ENCODE measurements at regions not wholly inside any gene's neighbourhood (a gene's known extent, or its start where the extent isn't known, plus 50 kb on each side); places are given as distances from the start of the nearest gene placed in this dataset.

DNA sequence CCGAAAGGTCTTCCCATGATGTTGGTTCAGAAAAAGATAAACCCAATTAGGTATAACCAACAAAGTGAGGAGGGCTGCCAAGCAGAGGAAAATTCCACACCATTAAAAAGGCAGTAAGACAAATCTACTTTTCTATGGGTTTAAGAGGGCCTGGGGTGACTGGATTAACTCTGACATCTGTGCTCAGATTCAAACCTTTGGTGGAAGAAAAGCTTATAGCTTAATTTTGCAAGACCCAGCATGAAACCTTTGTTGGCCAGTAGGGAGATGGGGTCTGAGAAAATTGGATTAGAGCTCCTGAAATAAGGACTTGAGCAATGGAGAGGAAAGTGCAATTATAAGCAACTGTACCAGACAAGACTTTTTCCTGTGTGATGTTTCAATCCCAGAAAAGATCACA, 104.2 kb downstream of the KDR start:
- no peaks in the 10 kb centered on the region for H3K36me3 ChIP-seq (ENCODE audit: insufficient read depth, low read length)
- no peak for DNase-seq
- H2AFZ ChIP-seq (ENCODE audit: low read depth, low read length), result no peak overlapping the region
- no peaks in the 10 kb centered on the region for H3K9me3 ChIP-seq (ENCODE audit: insufficient read depth, low read length, severe bottlenecking)
- H4K20me1 ChIP-seq (ENCODE audit: insufficient read depth, low read length), result no peaks in the 10 kb centered on the region
- no peaks in the 10 kb centered on the region for H3K79me2 ChIP-seq (ENCODE audit: insufficient read depth, low read length)
- no peak overlapping the region for H3K4me2 ChIP-seq (ENCODE audit: insufficient read depth, low read length)
- no peak for ATAC-seq (ENCODE audit: insufficient read depth, low read depth)
- TF ChIP-seq EZH2 (IDR thresholded peaks at IDR 0.05; ENCODE audit: borderline replicate concordance, low read depth, low read length, severe bottlenecking), result no peak
- TF ChIP-seq, protein P1, sequence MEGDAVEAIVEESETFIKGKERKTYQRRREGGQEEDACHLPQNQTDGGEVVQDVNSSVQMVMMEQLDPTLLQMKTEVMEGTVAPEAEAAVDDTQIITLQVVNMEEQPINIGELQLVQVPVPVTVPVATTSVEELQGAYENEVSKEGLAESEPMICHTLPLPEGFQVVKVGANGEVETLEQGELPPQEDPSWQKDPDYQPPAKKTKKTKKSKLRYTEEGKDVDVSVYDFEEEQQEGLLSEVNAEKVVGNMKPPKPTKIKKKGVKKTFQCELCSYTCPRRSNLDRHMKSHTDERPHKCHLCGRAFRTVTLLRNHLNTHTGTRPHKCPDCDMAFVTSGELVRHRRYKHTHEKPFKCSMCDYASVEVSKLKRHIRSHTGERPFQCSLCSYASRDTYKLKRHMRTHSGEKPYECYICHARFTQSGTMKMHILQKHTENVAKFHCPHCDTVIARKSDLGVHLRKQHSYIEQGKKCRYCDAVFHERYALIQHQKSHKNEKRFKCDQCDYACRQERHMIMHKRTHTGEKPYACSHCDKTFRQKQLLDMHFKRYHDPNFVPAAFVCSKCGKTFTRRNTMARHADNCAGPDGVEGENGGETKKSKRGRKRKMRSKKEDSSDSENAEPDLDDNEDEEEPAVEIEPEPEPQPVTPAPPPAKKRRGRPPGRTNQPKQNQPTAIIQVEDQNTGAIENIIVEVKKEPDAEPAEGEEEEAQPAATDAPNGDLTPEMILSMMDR (IDR thresholded peaks at IDR 0.05; ENCODE audit: borderline replicate concordance, extremely low read depth, low read length, poor library complexity, severe bottlenecking), result no peak
- no peaks in the 10 kb centered on the region for H3K4me1 ChIP-seq (ENCODE audit: insufficient read depth, low read length)
- H3K4me3 ChIP-seq (ENCODE audit: low read depth in 1 of 2, low read length in 2 of 2), result no peak overlapping the region
- H3K9ac ChIP-seq (ENCODE audit: low read depth, low read length), result no peak overlapping the region
- H3K27ac ChIP-seq (ENCODE audit: low read length), result no peak overlapping the region
- no peaks in the 10 kb centered on the region for H3K27me3 ChIP-seq (ENCODE audit: insufficient read depth, low read length, poor library complexity)

DNA sequence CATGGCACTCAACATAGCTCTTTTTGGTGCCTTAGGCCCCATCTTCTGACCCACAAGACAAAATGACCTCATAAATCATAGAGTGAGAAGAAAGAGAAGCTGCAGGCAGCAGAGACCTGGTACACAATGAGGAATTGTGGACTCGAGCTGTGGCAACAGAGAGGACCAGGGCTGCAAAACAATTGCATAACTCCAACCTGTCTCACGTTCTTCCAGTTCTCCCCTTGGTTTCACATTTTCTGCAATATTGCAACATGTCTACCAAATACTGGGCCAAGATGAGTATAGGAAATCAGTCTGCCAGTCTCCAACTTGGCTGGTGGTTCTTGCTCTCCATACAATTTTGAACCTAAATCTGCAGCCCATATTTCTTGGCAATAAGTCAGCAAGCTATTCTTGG, 105.3 kb downstream of the KDR start:
- no peaks in the 10 kb centered on the region for H3K36me3 ChIP-seq (ENCODE audit: insufficient read depth, low read length)
- TF ChIP-seq, protein P1 (IDR thresholded peaks at IDR 0.05; ENCODE audit: borderline replicate concordance, extremely low read depth, low read length, poor library complexity, severe bottlenecking), result no peak
- TF ChIP-seq EZH2 (IDR thresholded peaks at IDR 0.05; ENCODE audit: borderline replicate concordance, low read depth, low read length, severe bottlenecking), result no peak
- no peaks in the 10 kb centered on the region for H3K9me3 ChIP-seq (ENCODE audit: insufficient read depth, low read length, severe bottlenecking)
- no peak overlapping the region for H3K27ac ChIP-seq (ENCODE audit: low read length)
- no peak overlapping the region for H3K4me2 ChIP-seq (ENCODE audit: insufficient read depth, low read length)
- H2AFZ ChIP-seq (ENCODE audit: low read depth, low read length), result no peak overlapping the region
- no peak for DNase-seq
- H3K27me3 ChIP-seq (ENCODE audit: insufficient read depth, low read length, poor library complexity), result no peaks in the 10 kb centered on the region
- no peaks in the 10 kb centered on the region for H3K79me2 ChIP-seq (ENCODE audit: insufficient read depth, low read length)
- ATAC-seq (ENCODE audit: insufficient read depth, low read depth), result no peak
- H3K4me1 ChIP-seq (ENCODE audit: insufficient read depth, low read length), result no peaks in the 10 kb centered on the region
- H3K9ac ChIP-seq (ENCODE audit: low read depth, low read length), result no peak overlapping the region
- H4K20me1 ChIP-seq (ENCODE audit: insufficient read depth, low read length), result no peaks in the 10 kb centered on the region
- no peak overlapping the region for H3K4me3 ChIP-seq (ENCODE audit: low read depth in 1 of 2, low read length in 2 of 2)

DNA sequence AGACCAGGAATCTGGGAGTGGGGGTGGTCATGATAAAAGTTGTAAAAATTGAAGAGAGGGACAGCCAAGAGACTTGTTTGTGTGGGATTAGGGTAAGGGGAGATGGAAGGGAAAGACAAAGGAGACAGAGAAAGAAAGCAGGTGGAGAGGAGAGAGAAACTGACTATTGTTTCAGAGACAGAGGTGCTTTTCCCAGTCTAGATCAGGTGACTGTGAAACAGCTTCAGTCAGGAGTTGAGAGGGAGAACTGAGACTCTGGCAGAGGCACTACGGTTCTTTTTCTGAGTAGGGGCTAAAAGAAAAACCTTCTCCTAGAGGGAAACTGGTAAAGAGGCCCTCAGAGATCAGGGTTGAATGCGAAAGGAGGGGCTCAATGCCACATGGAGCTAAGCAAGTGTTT, 106.4 kb downstream of the KDR start:
- H4K20me1 ChIP-seq (ENCODE audit: insufficient read depth, low read length), result no peaks in the 10 kb centered on the region
- H3K4me2 ChIP-seq (ENCODE audit: insufficient read depth, low read length), result no peak overlapping the region
- H3K9me3 ChIP-seq (ENCODE audit: insufficient read depth, low read length, severe bottlenecking), result no peaks in the 10 kb centered on the region
- H3K4me3 ChIP-seq (ENCODE audit: low read depth in 1 of 2, low read length in 2 of 2), result no peak overlapping the region
- no peak overlapping the region for H2AFZ ChIP-seq (ENCODE audit: low read depth, low read length)
- H3K27me3 ChIP-seq (ENCODE audit: insufficient read depth, low read length, poor library complexity), result no peaks in the 10 kb centered on the region
- H3K27ac ChIP-seq (ENCODE audit: low read length), result no peak overlapping the region
- ATAC-seq (ENCODE audit: insufficient read depth, low read depth), result no peak
- H3K4me1 ChIP-seq (ENCODE audit: insufficient read depth, low read length), result no peaks in the 10 kb centered on the region
- no peak for TF ChIP-seq EZH2 (IDR thresholded peaks at IDR 0.05; ENCODE audit: borderline replicate concordance, low read depth, low read length, severe bottlenecking)
- TF ChIP-seq, protein P1 (IDR thresholded peaks at IDR 0.05; ENCODE audit: borderline replicate concordance, extremely low read depth, low read length, poor library complexity, severe bottlenecking), result no peak
- no peaks in the 10 kb centered on the region for H3K36me3 ChIP-seq (ENCODE audit: insufficient read depth, low read length)
- no peak overlapping the region for H3K9ac ChIP-seq (ENCODE audit: low read depth, low read length)
- DNase-seq, result no peak
- H3K79me2 ChIP-seq (ENCODE audit: insufficient read depth, low read length), result no peaks in the 10 kb centered on the region

DNA sequence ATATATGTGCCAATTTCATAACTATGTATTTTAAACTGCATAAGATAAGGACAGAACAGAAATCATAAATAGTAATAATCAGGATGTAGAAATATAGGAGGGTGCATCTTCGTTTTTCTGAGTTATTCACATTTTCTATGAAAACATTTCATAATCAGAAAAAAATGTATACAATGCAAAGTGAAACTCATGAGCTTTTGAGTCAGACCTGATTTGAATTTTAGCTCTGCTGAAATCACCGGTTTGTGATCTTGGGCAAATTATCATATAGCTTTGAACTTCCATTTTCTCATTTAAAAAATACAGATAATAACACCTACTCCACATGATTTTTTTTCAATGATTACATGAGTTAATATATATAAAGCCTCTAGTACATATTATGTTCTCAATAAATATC, 106.9 kb downstream of the KDR start:
- Histone ChIP-seq H3K4me3 (ENCODE audit: low read depth in 1 of 2, low read length in 2 of 2) (no peak overlapping the region), H3K27me3 (ENCODE audit: insufficient read depth, low read length, poor library complexity) (no peaks in the 10 kb centered on the region), H3K27ac (ENCODE audit: low read length) (no peak overlapping the region), H4K20me1 (ENCODE audit: insufficient read depth, low read length) (no peaks in the 10 kb centered on the region), H3K9me3 (ENCODE audit: insufficient read depth, low read length, severe bottlenecking) (no peaks in the 10 kb centered on the region), H3K4me1 (ENCODE audit: insufficient read depth, low read length) (no peaks in the 10 kb centered on the region), H3K79me2 (ENCODE audit: insufficient read depth, low read length) (no peaks in the 10 kb centered on the region), H3K4me2 (ENCODE audit: insufficient read depth, low read length) (no peak overlapping the region), H3K9ac (ENCODE audit: low read depth, low read length) (no peak overlapping the region), H3K36me3 (ENCODE audit: insufficient read depth, low read length) (no peaks in the 10 kb centered on the region), H2AFZ (ENCODE audit: low read depth, low read length) (no peak overlapping the region)
- ATAC-seq (ENCODE audit: insufficient read depth, low read depth), result no peak
- DNase-seq, result no peak
- TF ChIP-seq, protein P1 (IDR thresholded peaks at IDR 0.05; ENCODE audit: borderline replicate concordance, extremely low read depth, low read length, poor library complexity, severe bottlenecking), result no peak
- TF ChIP-seq EZH2 (IDR thresholded peaks at IDR 0.05; ENCODE audit: borderline replicate concordance, low read depth, low read length, severe bottlenecking), result no peak
